ENCODE measurements at regions not wholly inside any gene's neighbourhood (a gene's known extent, or its start where the extent isn't known, plus 50 kb on each side); places are given as distances from the start of the nearest gene placed in this dataset.
"Not testable (repeated sequence)": the region's sequence is repeated elsewhere in the genome, so short reads cannot be mapped to it uniquely, and the experiment has no call there.

DNA sequence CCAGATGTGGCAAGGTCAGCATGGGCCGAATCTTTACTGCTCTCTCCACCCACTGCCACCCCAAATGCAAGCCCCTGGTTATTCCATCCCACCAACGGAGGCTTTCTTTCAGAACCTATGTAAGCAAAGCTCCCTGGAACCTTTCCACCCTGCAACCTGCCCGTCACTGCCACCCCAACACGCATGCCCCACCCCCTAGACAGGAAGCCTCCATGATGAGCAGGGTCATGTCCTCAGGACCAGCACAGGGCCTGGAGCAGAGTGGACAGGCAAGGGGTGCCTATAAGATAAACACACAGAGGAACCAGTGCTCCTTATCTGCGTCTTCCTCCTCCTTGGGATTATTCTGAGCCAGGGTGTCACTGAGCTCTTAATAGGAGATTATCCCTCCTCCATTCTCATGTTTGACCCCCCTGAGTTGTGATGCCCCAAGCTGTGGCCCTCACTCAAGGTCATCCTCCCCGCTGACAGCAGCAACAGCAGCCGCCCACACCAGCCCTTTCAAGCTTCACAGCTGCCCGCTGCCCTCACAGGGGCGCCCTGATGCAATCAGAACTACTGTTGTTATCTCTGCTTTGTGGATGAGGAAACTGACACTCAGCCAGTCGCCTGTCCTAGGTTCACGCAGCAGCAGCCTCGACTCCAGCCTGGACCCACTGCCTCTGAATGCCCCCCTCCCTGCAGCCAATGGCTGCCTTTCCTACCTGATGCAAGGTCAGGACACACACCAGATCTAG is 647.3 kb downstream of the TBC1D22A start:
- FAIRE-seq (no peak), DNase-seq (ENCODE audit: insufficient read length, low spot score) (no peak)
- no peak for TF ChIP-seq PAX5 (IDR thresholded peaks at IDR 0.05; ENCODE audit: insufficient read depth, low read length, severe bottlenecking)
- TF ChIP-seq SPI1 (IDR thresholded peaks at IDR 0.05; ENCODE audit: low read depth, low read length), result no peak
- no peak for TF ChIP-seq TAF1 (IDR thresholded peaks at IDR 0.05; ENCODE audit: low read depth, low read length)
- no peak for TF ChIP-seq POLR2A (IDR thresholded peaks at IDR 0.05; ENCODE audit: low read depth, low read length)
- no peak for TF ChIP-seq POLR2AphosphoS5 (IDR thresholded peaks at IDR 0.05; ENCODE audit: low read depth, low read length)
- TF ChIP-seq POU2F2 (IDR thresholded peaks at IDR 0.05; ENCODE audit: low read depth, low read length), result no peak

DNA sequence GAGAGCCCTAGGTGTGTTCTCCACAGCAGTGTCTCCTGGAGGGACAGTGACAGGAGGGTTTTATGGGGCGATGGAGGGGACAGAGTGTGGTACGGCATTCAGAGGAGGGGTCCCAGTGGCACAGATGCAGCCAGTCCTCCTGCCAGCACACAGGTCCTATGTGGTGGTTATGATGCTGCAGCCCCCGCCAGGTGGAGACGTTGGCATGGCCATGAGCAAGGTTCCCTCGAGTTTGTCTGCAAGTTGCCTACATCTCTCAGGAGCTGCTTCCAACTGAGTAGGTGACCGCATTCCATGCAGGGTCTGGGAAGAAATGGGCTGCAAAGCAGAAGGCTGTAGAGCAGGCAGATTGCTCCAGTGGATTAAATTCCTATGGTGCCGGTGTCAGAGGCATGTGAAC is 646.0 kb downstream of the TBC1D22A start:
- no peak for FAIRE-seq
- no peak for DNase-seq (ENCODE audit: insufficient read length, low spot score)
- TF ChIP-seq POLR2A (IDR thresholded peaks at IDR 0.05; ENCODE audit: low read depth, low read length), result no peak
- TF ChIP-seq POLR2AphosphoS5 (IDR thresholded peaks at IDR 0.05; ENCODE audit: low read depth, low read length), result no peak
- TF ChIP-seq TAF1 (IDR thresholded peaks at IDR 0.05; ENCODE audit: low read depth, low read length), result no peak
- no peak for TF ChIP-seq POU2F2 (IDR thresholded peaks at IDR 0.05; ENCODE audit: low read depth, low read length)
- no peak for TF ChIP-seq SPI1 (IDR thresholded peaks at IDR 0.05; ENCODE audit: low read depth, low read length)
- no peak for TF ChIP-seq PAX5 (IDR thresholded peaks at IDR 0.05; ENCODE audit: insufficient read depth, low read length, severe bottlenecking)

DNA sequence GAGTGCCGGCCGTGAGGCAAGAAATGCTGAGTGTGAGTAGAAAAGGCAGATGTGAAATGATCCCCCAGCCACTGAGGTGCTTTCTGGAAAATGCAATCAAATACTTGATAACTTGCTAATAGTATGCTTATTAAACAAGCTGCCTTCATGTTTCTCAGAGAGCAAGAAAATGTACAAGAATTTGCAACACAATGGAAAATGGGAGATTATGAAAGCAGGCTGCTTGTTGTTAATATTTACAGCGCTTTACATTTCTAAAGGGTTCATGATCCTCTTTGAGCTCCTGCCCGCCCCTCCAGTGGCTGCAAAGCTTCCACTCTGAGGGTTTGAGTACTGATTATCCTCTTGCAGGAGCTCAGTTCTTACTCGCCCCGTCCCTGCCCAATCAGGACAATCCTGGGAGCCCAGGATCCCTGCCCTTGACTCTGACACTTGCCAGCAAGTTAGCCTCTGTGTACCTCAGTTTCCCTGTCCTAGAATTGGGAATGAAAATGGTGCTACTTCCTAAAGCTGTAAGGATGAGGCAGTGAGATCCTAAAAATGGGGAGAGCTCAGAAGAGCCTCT is 645.1 kb downstream of the TBC1D22A start:
- DNase-seq (ENCODE audit: insufficient read length, low spot score) (no peak), FAIRE-seq (no peak)
- no peak for TF ChIP-seq SPI1 (IDR thresholded peaks at IDR 0.05; ENCODE audit: low read depth, low read length)
- TF ChIP-seq POLR2A (IDR thresholded peaks at IDR 0.05; ENCODE audit: low read depth, low read length), result no peak
- TF ChIP-seq PAX5 (IDR thresholded peaks at IDR 0.05; ENCODE audit: insufficient read depth, low read length, severe bottlenecking), result no peak
- no peak for TF ChIP-seq POLR2AphosphoS5 (IDR thresholded peaks at IDR 0.05; ENCODE audit: low read depth, low read length)
- TF ChIP-seq POU2F2 (IDR thresholded peaks at IDR 0.05; ENCODE audit: low read depth, low read length), result no peak
- no peak for TF ChIP-seq TAF1 (IDR thresholded peaks at IDR 0.05; ENCODE audit: low read depth, low read length)

GRCh38 chr22:47406896-47407295 is 644.4 kb downstream of the TBC1D22A start:
- DNase-seq (ENCODE audit: insufficient read length, low spot score), result no peak
- TF ChIP-seq SPI1 (IDR thresholded peaks at IDR 0.05; ENCODE audit: low read depth, low read length), result no peak
- TF ChIP-seq PAX5 (IDR thresholded peaks at IDR 0.05; ENCODE audit: insufficient read depth, low read length, severe bottlenecking), result no peak
- no peak for TF ChIP-seq POLR2A (IDR thresholded peaks at IDR 0.05; ENCODE audit: low read depth, low read length)
- no peak for TF ChIP-seq POLR2AphosphoS5 (IDR thresholded peaks at IDR 0.05; ENCODE audit: low read depth, low read length)
- no peak for TF ChIP-seq TAF1 (IDR thresholded peaks at IDR 0.05; ENCODE audit: low read depth, low read length)
- TF ChIP-seq POU2F2 (IDR thresholded peaks at IDR 0.05; ENCODE audit: low read depth, low read length), result no peak
- no peak for FAIRE-seq

GRCh38 chr22:47406180-47406834 is 643.9 kb downstream of the TBC1D22A start:
- no peak for TF ChIP-seq SPI1 (IDR thresholded peaks at IDR 0.05; ENCODE audit: low read depth, low read length)
- no peak for TF ChIP-seq TAF1 (IDR thresholded peaks at IDR 0.05; ENCODE audit: low read depth, low read length)
- no peak for TF ChIP-seq PAX5 (IDR thresholded peaks at IDR 0.05; ENCODE audit: insufficient read depth, low read length, severe bottlenecking)
- no peak for TF ChIP-seq POU2F2 (IDR thresholded peaks at IDR 0.05; ENCODE audit: low read depth, low read length)
- TF ChIP-seq POLR2A (IDR thresholded peaks at IDR 0.05; ENCODE audit: low read depth, low read length), result no peak
- no peak for TF ChIP-seq POLR2AphosphoS5 (IDR thresholded peaks at IDR 0.05; ENCODE audit: low read depth, low read length)
- FAIRE-seq, result no peak
- no peak for DNase-seq (ENCODE audit: insufficient read length, low spot score)

- not testable (repeated sequence) for DNase-seq (ENCODE audit: insufficient read length, low spot score)
- FAIRE-seq, result peak; percentile 54
Measured at GRCh38 chr22:47405222-47405621, 642.8 kb downstream of the TBC1D22A start.

DNA sequence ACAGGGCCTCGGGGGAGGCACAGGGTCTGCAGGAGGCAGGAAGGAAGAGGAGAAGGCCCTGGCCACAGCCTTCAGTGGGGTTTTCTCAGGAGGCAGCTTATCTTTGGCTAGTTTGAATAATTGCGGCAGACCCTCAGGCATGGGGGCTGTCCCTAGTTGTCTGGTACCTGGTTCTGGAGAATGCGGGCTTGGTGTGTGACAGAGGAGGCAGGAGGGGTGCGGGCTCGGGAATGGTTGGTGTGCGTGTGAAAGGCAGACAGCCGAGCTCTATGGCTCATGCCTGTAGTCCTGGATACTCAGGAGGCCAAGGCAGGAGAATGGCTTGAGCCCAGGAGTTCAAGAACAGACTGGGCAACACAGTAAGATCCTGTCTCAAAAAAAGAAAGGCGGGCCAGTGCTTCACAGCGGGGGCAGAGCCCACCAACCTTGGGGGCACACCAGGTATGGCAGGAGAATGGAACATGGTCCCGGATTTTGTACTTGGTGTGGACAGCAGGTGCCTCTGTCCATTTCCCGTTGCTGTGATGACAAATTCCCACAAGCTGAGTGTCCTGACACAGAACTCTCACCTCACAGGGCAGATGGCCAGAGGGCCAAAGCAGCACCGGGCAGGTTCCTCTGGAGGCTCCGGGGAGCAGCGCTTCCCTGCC is 640.6 kb downstream of the TBC1D22A start:
- TF ChIP-seq POLR2A (IDR thresholded peaks at IDR 0.05; ENCODE audit: low read depth, low read length) (no peak), POU2F2 (IDR thresholded peaks at IDR 0.05; ENCODE audit: low read depth, low read length) (no peak), PAX5 (IDR thresholded peaks at IDR 0.05; ENCODE audit: insufficient read depth, low read length, severe bottlenecking) (no peak), POLR2AphosphoS5 (IDR thresholded peaks at IDR 0.05; ENCODE audit: low read depth, low read length) (no peak), SPI1 (IDR thresholded peaks at IDR 0.05; ENCODE audit: low read depth, low read length) (no peak), TAF1 (IDR thresholded peaks at IDR 0.05; ENCODE audit: low read depth, low read length) (no peak)
- DNase-seq (ENCODE audit: insufficient read length, low spot score) (no peak), FAIRE-seq (no peak)

- no peak for TF ChIP-seq POLR2A (IDR thresholded peaks at IDR 0.05; ENCODE audit: low read depth, low read length)
- no peak for TF ChIP-seq POLR2AphosphoS5 (IDR thresholded peaks at IDR 0.05; ENCODE audit: low read depth, low read length)
- DNase-seq (ENCODE audit: insufficient read length, low spot score) (no peak), FAIRE-seq (no peak)
Measured at GRCh38 chr22:47401976-47402770, 639.7 kb downstream of the TBC1D22A start.

GRCh38 chr22:47401592-47401898 is 639.1 kb downstream of the TBC1D22A start:
- FAIRE-seq, result no peak
- TF ChIP-seq POLR2A (IDR thresholded peaks at IDR 0.05; ENCODE audit: low read depth, low read length) (no peak), TAF1 (IDR thresholded peaks at IDR 0.05; ENCODE audit: low read depth, low read length) (no peak), PAX5 (IDR thresholded peaks at IDR 0.05; ENCODE audit: insufficient read depth, low read length, severe bottlenecking) (no peak), POLR2AphosphoS5 (IDR thresholded peaks at IDR 0.05; ENCODE audit: low read depth, low read length) (no peak), POU2F2 (IDR thresholded peaks at IDR 0.05; ENCODE audit: low read depth, low read length) (no peak), SPI1 (IDR thresholded peaks at IDR 0.05; ENCODE audit: low read depth, low read length) (no peak)
- no peak for DNase-seq (ENCODE audit: insufficient read length, low spot score)

Data from GM12891 (cell line).